ENCODE measurements at regions not wholly inside any gene's neighbourhood (a gene's known extent, or its start where the extent isn't known, plus 50 kb on each side); places are given as distances from the start of the nearest gene placed in this dataset.
A peak's percentile ranks its signal among the peaks of the same experiment; 100 is the strongest.

DNA sequence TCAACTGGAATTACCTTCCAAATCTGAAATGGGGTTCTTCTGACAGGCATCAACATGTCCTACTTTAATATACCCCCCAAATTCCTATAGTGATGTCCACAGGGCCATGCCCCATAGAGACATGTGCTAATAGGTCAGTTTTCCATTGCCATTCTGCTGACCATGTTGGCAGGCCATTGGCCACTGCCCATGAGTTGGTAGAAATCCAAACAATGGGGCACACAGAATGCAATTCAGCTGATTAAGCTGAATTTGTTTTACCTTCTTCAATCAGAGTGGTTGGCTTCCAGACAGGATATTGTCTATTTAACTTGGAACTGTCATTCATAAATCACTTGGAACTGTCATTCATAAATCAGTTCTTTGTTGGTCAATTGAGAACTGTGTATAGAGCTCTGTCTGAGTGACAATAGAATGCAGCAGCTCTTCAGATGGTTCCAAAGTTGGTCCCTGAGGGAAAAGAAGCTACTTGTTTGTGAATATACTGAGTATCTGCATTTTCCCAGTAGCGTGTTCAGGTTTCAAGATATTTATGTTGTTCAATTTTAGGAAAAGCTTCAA, 336.9 kb downstream of the DRD1 start:
- peaks cover 14% of the 10 kb centered on the region; the same call in 2 of the 3 replicates for H3K9me3 ChIP-seq
- ChIA-PET CTCF (interaction anchor here (0.8 kb wide), 1 partner anchor 12 kb away, joined by 3 read pairs; no protein-coding TSS in a partner anchor), POLR2A (no interaction called here)
- 18% methylated on average over 1 of the region's 1 CpG for WGBS (ENCODE audit: missing lambda C conversion rate)
- no peak for DNase-seq (ENCODE audit: low read depth in 1 of 2, low spot score in 1 of 2)
- H3K4me1 ChIP-seq: no peaks in the 10 kb centered on the region
- no peak for FAIRE-seq
- H3K4me2 ChIP-seq: no peak overlapping the region
- no peak for ATAC-seq
- no peak overlapping the region for H3K4me3 ChIP-seq
- no peak overlapping the region for H3K27ac ChIP-seq
- TF ChIP-seq NR3C1 (IDR thresholded peaks at IDR 0.05) (no peak), MAFK (IDR thresholded peaks at IDR 0.05; ENCODE audit: partially characterized antibody) (peak; percentile 49)

DNA sequence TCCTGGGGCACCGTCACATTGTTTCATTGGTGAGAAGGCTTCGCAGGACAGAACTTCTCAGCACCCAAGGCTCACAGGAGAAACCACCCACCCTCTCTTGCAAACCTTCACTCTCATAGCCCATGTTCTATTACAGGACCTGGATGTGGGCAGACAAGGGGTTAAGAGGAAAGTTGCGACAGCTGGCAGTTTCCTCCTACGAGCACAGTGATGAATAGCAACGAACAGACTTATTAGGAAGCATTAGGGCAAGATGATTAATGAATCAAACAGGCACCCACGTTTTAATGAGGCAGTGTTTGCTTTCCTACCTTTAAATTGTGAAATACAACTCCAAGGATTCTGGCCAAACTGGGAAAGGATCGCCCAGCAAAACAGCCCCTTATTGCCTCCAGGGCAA, 339.3 kb downstream of the DRD1 start:
- H3K4me3 ChIP-seq: no peak overlapping the region
- FAIRE-seq: no peak
- CTCF ChIA-PET: no interaction called here
- POLR2A ChIA-PET: no interaction called here
- no peak overlapping the region for H3K27ac ChIP-seq
- H3K4me2 ChIP-seq: no peak overlapping the region
- no peaks in the 10 kb centered on the region for H3K4me1 ChIP-seq
- DNase-seq (ENCODE audit: low read depth in 1 of 2, low spot score in 1 of 2): no peak
- peaks cover 7% of the 10 kb centered on the region; the same call in 2 of the 3 replicates for H3K9me3 ChIP-seq
- ATAC-seq: no peak
- WGBS (ENCODE audit: missing lambda C conversion rate): 32% methylated on average over 7 of the region's 7 CpGs
- TF ChIP-seq ZFP36 (IDR thresholded peaks at IDR 0.05; ENCODE audit: borderline replicate concordance, partially characterized antibody) (no peak), CEBPB (IDR thresholded peaks at IDR 0.05) (0 out of 4 replicates have a peak, but pooled peaks of 1 of the 2 experiments have one; percentile 12), CBX2 (IDR thresholded peaks at IDR 0.05; ENCODE audit: borderline replicate concordance, low read depth) (no peak)

DNA sequence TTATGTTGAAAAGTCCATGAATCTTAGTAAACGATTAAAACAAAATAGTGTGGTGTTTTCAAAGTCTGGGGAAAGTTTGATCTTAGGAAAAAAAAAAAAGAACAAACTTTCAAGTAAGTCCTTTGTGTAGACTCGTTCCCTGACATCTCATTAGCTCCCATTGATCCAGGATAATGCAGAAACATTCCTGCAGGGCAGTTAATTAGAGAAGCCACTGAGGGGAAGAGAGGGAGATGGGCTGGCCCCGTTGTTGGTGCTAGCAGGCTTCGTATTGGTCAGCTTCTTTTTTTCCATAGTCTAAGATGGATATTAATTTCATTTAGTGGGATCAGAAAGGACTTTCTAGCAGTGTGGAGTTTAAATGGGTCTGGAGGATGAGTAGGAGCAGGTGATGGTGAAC, 340.2 kb downstream of the DRD1 start:
- Histone ChIP-seq H3K27ac (no peak overlapping the region), H3K9me3 (no peaks in the 10 kb centered on the region), H3K4me2 (no peak overlapping the region), H3K4me1 (no peaks in the 10 kb centered on the region), H3K4me3 (no peak overlapping the region)
- POLR2A ChIA-PET: interaction anchor here (0.6 kb wide), 1 partner anchor 10 kb away, joined by 3 read pairs; no protein-coding TSS in a partner anchor
- FAIRE-seq: no peak
- TF ChIP-seq EP300 (IDR thresholded peaks at IDR 0.05) (no peak), HOXB5 (CRISPR knock-in tag; IDR thresholded peaks at IDR 0.05) (no peak)
- no peak for DNase-seq (ENCODE audit: low read depth in 1 of 2, low spot score in 1 of 2)
- ATAC-seq: no peak
- CTCF ChIA-PET: interaction anchor here (0.6 kb wide), 1 partner anchor 16 kb away, joined by 3 read pairs; no protein-coding TSS in a partner anchor
- WGBS (ENCODE audit: missing lambda C conversion rate): 5% methylated on average over 4 of the region's 4 CpGs

DNA sequence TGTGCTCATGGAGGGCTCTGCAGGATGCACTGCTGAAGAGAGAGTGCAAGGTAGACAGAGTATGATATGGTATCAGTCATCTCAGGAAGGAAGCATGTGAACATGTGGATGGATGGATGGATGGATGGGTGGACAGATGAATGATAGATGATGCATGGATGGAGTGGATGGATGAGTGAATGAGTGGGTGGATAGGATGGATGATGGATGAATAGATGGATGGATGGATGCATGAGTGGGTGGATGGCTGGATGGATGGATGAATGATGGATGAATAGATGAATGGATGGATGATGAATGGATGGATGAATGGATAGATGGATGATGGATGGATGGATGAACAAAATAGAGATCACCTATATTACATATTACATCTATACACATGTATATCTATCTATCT, 341.3 kb downstream of the DRD1 start:
- Histone ChIP-seq H3K4me3 (no peak overlapping the region), H3K27ac (no peak overlapping the region), H3K4me2 (no peak overlapping the region), H3K9me3 (no peaks in the 10 kb centered on the region), H3K4me1 (no peaks in the 10 kb centered on the region)
- POLR2A ChIA-PET: no interaction called here
- ATAC-seq: no peak
- no peak for FAIRE-seq
- TF ChIP-seq ESRRA (IDR thresholded peaks at IDR 0.05; ENCODE audit: borderline replicate concordance, low read length): no peak
- no peak for TF ChIP-seq ZC3H11A (IDR thresholded peaks at IDR 0.05)
- TF ChIP-seq, protein P1, sequence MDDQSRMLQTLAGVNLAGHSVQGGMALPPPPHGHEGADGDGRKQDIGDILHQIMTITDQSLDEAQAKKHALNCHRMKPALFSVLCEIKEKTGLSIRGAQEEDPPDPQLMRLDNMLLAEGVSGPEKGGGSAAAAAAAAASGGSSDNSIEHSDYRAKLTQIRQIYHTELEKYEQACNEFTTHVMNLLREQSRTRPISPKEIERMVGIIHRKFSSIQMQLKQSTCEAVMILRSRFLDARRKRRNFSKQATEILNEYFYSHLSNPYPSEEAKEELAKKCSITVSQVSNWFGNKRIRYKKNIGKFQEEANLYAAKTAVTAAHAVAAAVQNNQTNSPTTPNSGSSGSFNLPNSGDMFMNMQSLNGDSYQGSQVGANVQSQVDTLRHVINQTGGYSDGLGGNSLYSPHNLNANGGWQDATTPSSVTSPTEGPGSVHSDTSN (IDR thresholded peaks at IDR 0.05): no peak
- no peak for TF ChIP-seq NPAS2 (CRISPR knock-in tag; IDR thresholded peaks at IDR 0.05; ENCODE audit: borderline replicate concordance)
- no peak for TF ChIP-seq MYC (IDR thresholded peaks at IDR 0.05; ENCODE audit: borderline replicate concordance, low read length)
- no peak for TF ChIP-seq MAZ (IDR thresholded peaks at IDR 0.05; ENCODE audit: borderline replicate concordance, low read depth, low read length)
- no peak for TF ChIP-seq TFCP2L1 (CRISPR knock-in tag; IDR thresholded peaks at IDR 0.05)
- no peak for TF ChIP-seq RCOR1 (IDR thresholded peaks at IDR 0.05; ENCODE audit: low read depth, low read length)
- TF ChIP-seq ZSCAN20 (CRISPR knock-in tag; IDR thresholded peaks at IDR 0.05): no peak
- no peak for TF ChIP-seq CBX8 (IDR thresholded peaks at IDR 0.05)
- TF ChIP-seq RARB (CRISPR knock-in tag; IDR thresholded peaks at IDR 0.05): no peak
- TF ChIP-seq, protein P2, sequence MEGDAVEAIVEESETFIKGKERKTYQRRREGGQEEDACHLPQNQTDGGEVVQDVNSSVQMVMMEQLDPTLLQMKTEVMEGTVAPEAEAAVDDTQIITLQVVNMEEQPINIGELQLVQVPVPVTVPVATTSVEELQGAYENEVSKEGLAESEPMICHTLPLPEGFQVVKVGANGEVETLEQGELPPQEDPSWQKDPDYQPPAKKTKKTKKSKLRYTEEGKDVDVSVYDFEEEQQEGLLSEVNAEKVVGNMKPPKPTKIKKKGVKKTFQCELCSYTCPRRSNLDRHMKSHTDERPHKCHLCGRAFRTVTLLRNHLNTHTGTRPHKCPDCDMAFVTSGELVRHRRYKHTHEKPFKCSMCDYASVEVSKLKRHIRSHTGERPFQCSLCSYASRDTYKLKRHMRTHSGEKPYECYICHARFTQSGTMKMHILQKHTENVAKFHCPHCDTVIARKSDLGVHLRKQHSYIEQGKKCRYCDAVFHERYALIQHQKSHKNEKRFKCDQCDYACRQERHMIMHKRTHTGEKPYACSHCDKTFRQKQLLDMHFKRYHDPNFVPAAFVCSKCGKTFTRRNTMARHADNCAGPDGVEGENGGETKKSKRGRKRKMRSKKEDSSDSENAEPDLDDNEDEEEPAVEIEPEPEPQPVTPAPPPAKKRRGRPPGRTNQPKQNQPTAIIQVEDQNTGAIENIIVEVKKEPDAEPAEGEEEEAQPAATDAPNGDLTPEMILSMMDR (IDR thresholded peaks at IDR 0.05): no peak
- no peak for DNase-seq (ENCODE audit: low read depth in 1 of 2, low spot score in 1 of 2)
- CTCF ChIA-PET: no interaction called here

Measured in A549 (cell line).